ENCODE measurements at regions not wholly inside any gene's neighbourhood (a gene's known extent, or its start where the extent isn't known, plus 50 kb on each side); places are given as distances from the start of the nearest gene placed in this dataset.

- DNase-seq (ENCODE audit: low spot score): no peak
- no peak for ATAC-seq (ENCODE audit: insufficient number of reproducible peaks, low FRiP score, low read depth)
- no peak overlapping the region for H3K4me3 ChIP-seq
- no peaks in the 10 kb centered on the region for H3K9me3 ChIP-seq
- no peaks in the 10 kb centered on the region for H3K36me3 ChIP-seq
- H3K27me3 ChIP-seq (replicated peaks; ENCODE audit: insufficient read depth): no peaks in the 10 kb centered on the region
- no peak overlapping the region for H3K27ac ChIP-seq
- TF ChIP-seq, protein P1, sequence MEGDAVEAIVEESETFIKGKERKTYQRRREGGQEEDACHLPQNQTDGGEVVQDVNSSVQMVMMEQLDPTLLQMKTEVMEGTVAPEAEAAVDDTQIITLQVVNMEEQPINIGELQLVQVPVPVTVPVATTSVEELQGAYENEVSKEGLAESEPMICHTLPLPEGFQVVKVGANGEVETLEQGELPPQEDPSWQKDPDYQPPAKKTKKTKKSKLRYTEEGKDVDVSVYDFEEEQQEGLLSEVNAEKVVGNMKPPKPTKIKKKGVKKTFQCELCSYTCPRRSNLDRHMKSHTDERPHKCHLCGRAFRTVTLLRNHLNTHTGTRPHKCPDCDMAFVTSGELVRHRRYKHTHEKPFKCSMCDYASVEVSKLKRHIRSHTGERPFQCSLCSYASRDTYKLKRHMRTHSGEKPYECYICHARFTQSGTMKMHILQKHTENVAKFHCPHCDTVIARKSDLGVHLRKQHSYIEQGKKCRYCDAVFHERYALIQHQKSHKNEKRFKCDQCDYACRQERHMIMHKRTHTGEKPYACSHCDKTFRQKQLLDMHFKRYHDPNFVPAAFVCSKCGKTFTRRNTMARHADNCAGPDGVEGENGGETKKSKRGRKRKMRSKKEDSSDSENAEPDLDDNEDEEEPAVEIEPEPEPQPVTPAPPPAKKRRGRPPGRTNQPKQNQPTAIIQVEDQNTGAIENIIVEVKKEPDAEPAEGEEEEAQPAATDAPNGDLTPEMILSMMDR (IDR thresholded peaks at IDR 0.05): no peak
- H3K4me1 ChIP-seq (ENCODE audit: control insufficient read depth in 1 of 2, low read depth in 2 of 2): no peaks in the 10 kb centered on the region
Observed at GRCh38 chr22:48885271-48885918, 942.3 kb downstream of the BRD1 start.

DNA sequence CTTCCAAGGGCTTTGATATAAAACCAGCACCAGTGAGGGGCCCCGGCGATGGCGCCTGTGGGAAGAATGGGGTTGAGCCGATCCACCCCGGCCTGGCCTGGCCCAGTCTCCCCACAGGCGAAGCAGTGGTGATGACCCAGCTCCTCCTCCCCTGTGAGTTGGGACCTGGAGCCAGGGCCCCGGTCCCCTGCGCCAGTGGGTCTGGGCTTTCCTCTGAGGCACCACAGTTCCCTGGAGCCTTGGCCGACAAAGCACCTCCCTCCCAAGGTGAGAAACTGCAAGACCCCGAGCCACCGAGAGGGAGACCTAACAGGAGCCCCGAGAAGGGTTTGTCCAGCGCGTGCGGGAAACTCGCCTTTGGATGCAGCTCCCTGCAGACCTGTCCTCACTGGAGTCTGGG lies 942.9 kb downstream of the BRD1 start:
- H3K4me1 ChIP-seq (ENCODE audit: control insufficient read depth in 1 of 2, low read depth in 2 of 2): no peaks in the 10 kb centered on the region
- DNase-seq (ENCODE audit: low spot score) (no peak), ATAC-seq (ENCODE audit: insufficient number of reproducible peaks, low FRiP score, low read depth) (no peak)
- H3K9me3 ChIP-seq: no peaks in the 10 kb centered on the region
- no peak overlapping the region for H3K27ac ChIP-seq
- TF ChIP-seq, protein P1 (IDR thresholded peaks at IDR 0.05): no peak
- H3K4me3 ChIP-seq: no peak overlapping the region
- no peaks in the 10 kb centered on the region for H3K36me3 ChIP-seq
- H3K27me3 ChIP-seq (replicated peaks; ENCODE audit: insufficient read depth): no peaks in the 10 kb centered on the region

- Histone ChIP-seq H3K4me1 (ENCODE audit: control insufficient read depth in 1 of 2, low read depth in 2 of 2) (no peaks in the 10 kb centered on the region), H3K4me3 (no peak overlapping the region), H3K36me3 (no peaks in the 10 kb centered on the region), H3K27ac (no peak overlapping the region), H3K27me3 (replicated peaks; ENCODE audit: insufficient read depth) (no peaks in the 10 kb centered on the region), H3K9me3 (no peaks in the 10 kb centered on the region)
- ATAC-seq (ENCODE audit: insufficient number of reproducible peaks, low FRiP score, low read depth) (no peak), DNase-seq (ENCODE audit: low spot score) (no peak)
- TF ChIP-seq, protein P1 (IDR thresholded peaks at IDR 0.05): no peak
Observed at GRCh38 chr22:48884324-48884723, 943.3 kb downstream of the BRD1 start.

DNA sequence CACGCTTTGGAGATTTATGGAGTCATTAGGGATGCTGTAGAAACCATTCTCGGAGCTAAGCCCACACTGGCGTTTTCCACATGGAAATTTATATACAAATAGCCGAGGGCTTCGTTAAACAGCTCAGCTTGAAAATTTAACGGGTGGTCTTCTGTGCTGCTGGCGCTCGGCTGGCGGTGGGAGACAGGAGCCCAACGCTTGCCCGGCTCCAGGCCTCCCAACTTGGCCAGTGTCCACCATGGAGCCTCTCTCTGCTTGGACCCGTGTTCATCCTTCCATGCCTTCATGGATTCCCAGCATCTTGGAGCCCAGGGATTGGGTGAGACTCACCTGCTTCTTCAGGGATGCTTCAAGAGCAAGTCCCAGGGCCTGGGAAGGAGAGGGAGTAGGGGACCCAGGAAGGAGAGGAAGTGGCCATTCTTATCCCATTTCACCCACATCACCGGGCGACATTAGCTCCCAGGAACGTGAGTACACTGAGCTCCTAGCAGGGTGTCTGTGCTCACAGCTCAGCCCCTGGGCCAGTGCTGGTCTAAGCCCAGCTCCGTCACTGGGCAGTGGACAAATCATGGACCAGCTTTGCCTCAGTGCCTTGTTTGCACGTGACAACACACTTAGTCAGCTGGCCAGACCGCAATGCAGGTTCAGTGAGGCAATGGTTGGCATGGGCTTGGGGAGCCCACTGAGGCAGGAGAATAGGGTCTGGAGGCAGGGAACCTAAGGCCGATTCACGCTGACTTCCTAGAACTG lies 944.3 kb downstream of the BRD1 start:
- no peaks in the 10 kb centered on the region for H3K36me3 ChIP-seq
- no peaks in the 10 kb centered on the region for H3K4me1 ChIP-seq (ENCODE audit: control insufficient read depth in 1 of 2, low read depth in 2 of 2)
- TF ChIP-seq, protein P1 (IDR thresholded peaks at IDR 0.05): no peak
- ATAC-seq (ENCODE audit: insufficient number of reproducible peaks, low FRiP score, low read depth) (no peak), DNase-seq (ENCODE audit: low spot score) (no peak)
- no peak overlapping the region for H3K27ac ChIP-seq
- no peak overlapping the region for H3K4me3 ChIP-seq
- no peaks in the 10 kb centered on the region for H3K9me3 ChIP-seq
- no peaks in the 10 kb centered on the region for H3K27me3 ChIP-seq (replicated peaks; ENCODE audit: insufficient read depth)

- ATAC-seq (ENCODE audit: insufficient number of reproducible peaks, low FRiP score, low read depth) (no peak), DNase-seq (ENCODE audit: low spot score) (no peak)
- no peak overlapping the region for H3K27ac ChIP-seq
- no peaks in the 10 kb centered on the region for H3K4me1 ChIP-seq (ENCODE audit: control insufficient read depth in 1 of 2, low read depth in 2 of 2)
- TF ChIP-seq, protein P1 (IDR thresholded peaks at IDR 0.05): no peak
- no peaks in the 10 kb centered on the region for H3K9me3 ChIP-seq
- no peaks in the 10 kb centered on the region for H3K27me3 ChIP-seq (replicated peaks; ENCODE audit: insufficient read depth)
- no peaks in the 10 kb centered on the region for H3K36me3 ChIP-seq
- no peak overlapping the region for H3K4me3 ChIP-seq
Observed at GRCh38 chr22:48882636-48883200, 945.0 kb downstream of the BRD1 start.
